GM12874 (cell line): ENCODE measurements at regions not wholly inside any gene's neighbourhood (a gene's known extent, or its start where the extent isn't known, plus 50 kb on each side); places are given as distances from the start of the nearest gene placed in this dataset.

ENCODE experiments used
- CTCF ChIP-seq: IDR thresholded peaks from 2 replicates; pipeline ENCODE4 v1.5.1; 2011; ENCODE audit warnings: low read depth, mild to moderate bottlenecking, control low read depth, low read length, moderate library complexity; ENCODE audit not compliant: insufficient read depth

GRCh38 chr20:18971121-18971520 is 157.5 kb downstream of the SCP2D1 start:
- no peak for TF ChIP-seq CTCF

- TF ChIP-seq CTCF, result no peak
These were observed 158.0 kb downstream of the SCP2D1 start for GRCh38 chr20:18971574-18971973.

- TF ChIP-seq CTCF, result no peak
These were observed 158.8 kb downstream of the SCP2D1 start for GRCh38 chr20:18972251-18972876.

GRCh38 chr20:18973529-18974173 is 160.1 kb downstream of the SCP2D1 start:
- no peak for TF ChIP-seq CTCF

- no peak for TF ChIP-seq CTCF
These were observed 161.1 kb downstream of the SCP2D1 start for GRCh38 chr20:18974660-18975059.

- TF ChIP-seq CTCF, result no peak
These were observed 163.9 kb downstream of the SCP2D1 start for GRCh38 chr20:18977441-18977840.

- no peak for TF ChIP-seq CTCF
These were observed 164.7 kb downstream of the SCP2D1 start for GRCh38 chr20:18978311-18978710.
